Thoracic aorta (tissue), 2 donors: ENCODE measurements at regions not wholly inside any gene's neighbourhood (a gene's known extent, or its start where the extent isn't known, plus 50 kb on each side); places are given as distances from the start of the nearest gene placed in this dataset.
A peak's percentile ranks its signal among the peaks of the same experiment; 100 is the strongest.

ENCODE experiments used
- ATAC-seq: fragments of 150-250 bp; one replicate; pipeline ENCODE4 v1.8.0; 2017; ENCODE audit warnings: low read depth; ENCODE audit not compliant: insufficient number of reproducible peaks, low FRiP score
- DNase-seq: peaks from one replicate; pipeline ENCODE4 v3.0.0-alpha.2; 2020; ENCODE audit warnings: low spot score
- H3K27ac ChIP-seq, 2 donors: fragments of 200-600 bp; sonication (generic); 1 replicate in 1 of 2; 2 replicates in 1 of 2; pipeline ENCODE4 v1.5.1; 2016; ENCODE audit warnings: mild to moderate bottlenecking in 2 of 2, moderate library complexity in 2 of 2
- H3K27me3 ChIP-seq: fragments of 200-600 bp; sonication (generic); replicated peaks from 2 replicates; pipeline ENCODE4 v1.6.0; 2016; ENCODE audit warnings: mild to moderate bottlenecking; ENCODE audit not compliant: insufficient read depth
- H3K36me3 ChIP-seq: fragments of 200-600 bp; sonication (generic); one replicate; pipeline ENCODE4 v1.5.1; 2016
- H3K4me1 ChIP-seq, 2 donors: fragments of 200-600 bp; sonication (generic); 1 replicate in 1 of 2; 2 replicates in 1 of 2; pipeline versions ENCODE4 v1.5.1 to v1.6.0; 2016; ENCODE audit warnings: low read depth in 2 of 2, mild to moderate bottlenecking in 1 of 2; ENCODE audit not compliant: control insufficient read depth in 1 of 2
- H3K4me3 ChIP-seq: fragments of 200-600 bp; sonication (generic); 2 replicates; pipeline ENCODE4 v1.5.1; 2016; ENCODE audit warnings: mild to moderate bottlenecking
- H3K9me3 ChIP-seq: fragments of 200-600 bp; sonication (generic); 2 replicates; pipeline ENCODE4 v1.5.1; 2016
- CTCF ChIP-seq: fragments of 200-600 bp; sonication (generic); IDR thresholded peaks from one replicate; pipeline ENCODE4 v1.5.1; 2019; ENCODE audit warnings: antibody characterized with exemption

GRCh38 chr12:105929192-105929591 is 209.6 kb downstream of the NUAK1 start:
- ATAC-seq: no peak
- no peak for DNase-seq

GRCh38 chr12:105930557-105931503 is 207.9 kb downstream of the NUAK1 start:
- Histone ChIP-seq H3K4me1 (peaks cover 4 to 14% of the 10 kb centered on the region in 2 donors), H3K36me3 (no peaks in the 10 kb centered on the region), H3K27me3 (no peaks in the 10 kb centered on the region), H3K4me3 (no peak overlapping the region), H3K27ac (no peak overlapping the region), H3K9me3 (no peaks in the 10 kb centered on the region)
- no peak for DNase-seq
- no peak for TF ChIP-seq CTCF
- no peak for ATAC-seq

More at GRCh38 chr12:105929192-105929591, 209.6 kb downstream of the NUAK1 start:
- Histone ChIP-seq H3K27ac (no peak overlapping the region), H3K4me1 (peaks cover 0 to 3% of the 10 kb centered on the region in 2 donors), H3K4me3 (no peak overlapping the region), H3K36me3 (no peaks in the 10 kb centered on the region), H3K27me3 (no peaks in the 10 kb centered on the region), H3K9me3 (no peaks in the 10 kb centered on the region)
- TF ChIP-seq CTCF: no peak

DNA sequence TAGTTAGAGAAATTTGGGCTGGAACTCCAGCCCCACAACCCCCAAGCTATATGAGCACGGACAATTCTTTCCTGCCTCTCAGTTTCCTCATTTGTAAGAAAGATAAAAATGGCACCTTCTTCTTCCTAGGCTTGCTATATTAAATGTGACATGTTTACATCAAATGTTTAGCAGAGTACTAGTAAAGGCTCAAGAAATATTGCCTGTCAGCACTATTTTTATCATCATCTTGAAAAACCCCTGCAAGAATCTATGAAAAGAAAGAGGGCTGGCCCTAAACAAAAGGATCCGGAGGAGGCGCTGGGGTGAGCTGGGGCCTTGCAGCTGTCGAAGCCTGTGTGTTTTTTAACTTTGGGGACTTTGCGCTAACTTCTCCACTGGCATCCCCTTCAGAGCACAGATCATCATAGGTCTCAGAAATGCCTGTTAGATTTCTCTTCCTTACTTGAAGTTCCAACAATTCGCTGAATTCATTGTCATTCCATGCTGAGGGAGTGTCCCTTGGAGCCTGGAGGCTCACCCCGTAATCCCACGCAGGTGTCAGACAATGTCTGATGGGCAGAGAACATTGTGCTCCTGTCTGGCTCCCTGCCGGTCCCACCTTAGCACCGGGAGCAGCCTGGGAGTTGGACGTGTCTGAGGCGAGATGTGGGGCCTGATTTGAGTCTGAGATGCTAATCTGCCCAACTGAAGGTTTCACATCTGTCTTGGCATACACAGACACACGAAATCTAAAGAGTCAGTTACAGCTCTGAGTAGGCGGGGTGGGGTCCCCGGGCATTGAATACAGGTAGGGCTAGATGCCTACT is 206.8 kb downstream of the NUAK1 start:
- Histone ChIP-seq H3K27ac (no peak overlapping the region), H3K9me3 (no peaks in the 10 kb centered on the region), H3K4me3 (no peak overlapping the region), H3K36me3 (no peaks in the 10 kb centered on the region), H3K4me1 (peaks cover 4 to 17% of the 10 kb centered on the region in 2 donors), H3K27me3 (no peaks in the 10 kb centered on the region)
- DNase-seq: no peak
- TF ChIP-seq CTCF: no peak
- ATAC-seq: no peak

DNA sequence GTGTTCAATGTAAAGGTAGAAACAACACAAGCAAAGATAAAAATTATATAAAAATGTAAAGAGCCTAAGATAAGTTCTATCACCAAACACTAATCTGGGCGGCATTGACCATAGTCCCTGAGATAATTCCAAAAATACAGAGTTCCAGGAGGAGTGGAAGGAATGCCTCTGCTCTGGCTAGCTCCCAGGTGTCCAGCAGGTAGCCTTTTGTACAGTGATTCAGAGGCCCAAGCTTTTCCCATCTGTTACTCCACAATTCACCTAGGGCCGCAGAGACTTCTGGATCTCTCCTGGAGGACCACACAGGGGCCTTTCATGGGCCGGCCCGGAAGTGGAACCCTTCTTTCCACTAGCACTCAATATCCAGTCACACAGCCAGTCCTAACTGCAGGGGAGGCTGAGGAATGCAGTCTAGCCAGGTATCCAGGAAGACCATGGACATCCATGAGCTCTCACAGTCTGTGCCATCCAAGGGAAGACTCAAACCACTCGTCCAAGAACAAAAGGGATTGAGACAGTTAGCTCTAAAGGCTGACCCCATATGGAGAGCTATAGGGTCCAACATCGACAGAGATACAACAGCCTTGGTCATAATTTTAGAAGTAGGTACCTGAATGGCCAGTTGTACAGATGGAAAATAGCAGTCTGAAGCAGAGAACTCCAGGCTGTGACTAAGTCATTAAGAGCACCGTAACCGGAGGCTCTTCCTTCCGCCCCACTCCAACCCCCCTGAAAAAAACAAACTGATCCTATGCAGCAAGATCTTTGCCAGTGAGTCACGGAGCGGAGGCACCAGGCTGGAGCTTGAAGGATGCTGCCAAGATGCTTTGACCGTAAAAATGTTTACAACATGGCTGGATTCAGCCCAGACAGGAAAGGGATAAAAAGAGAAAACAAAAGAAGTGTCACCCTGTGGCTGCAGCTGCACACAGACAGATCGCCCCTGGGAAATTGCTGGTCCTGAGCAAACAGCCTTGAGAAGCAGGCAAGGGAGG is 204.8 kb downstream of the NUAK1 start:
- Histone ChIP-seq H3K27ac (no peak overlapping the region), H3K36me3 (no peaks in the 10 kb centered on the region), H3K9me3 (no peaks in the 10 kb centered on the region), H3K27me3 (no peaks in the 10 kb centered on the region), H3K4me1 (peaks cover 4 to 17% of the 10 kb centered on the region in 2 donors), H3K4me3 (peak overlapping the region; percentile 21)
- no peak for TF ChIP-seq CTCF
- peak; percentile 63 for ATAC-seq
- peak; percentile 21 for DNase-seq
